GM12874 (cell line): ENCODE measurements at regions not wholly inside any gene's neighbourhood (a gene's known extent, or its start where the extent isn't known, plus 50 kb on each side); places are given as distances from the start of the nearest gene placed in this dataset.

ENCODE experiments used
- TF ChIP-seq, protein P1 (sequence below): IDR thresholded peaks from 2 replicates; pipeline ENCODE4 v1.5.1; 2011; ENCODE audit warnings: low read depth, mild to moderate bottlenecking, control low read depth, low read length, moderate library complexity; ENCODE audit not compliant: insufficient read depth

GRCh38 chr14:98647754-98648153 lies 624.2 kb downstream of the BCL11B start:
- TF ChIP-seq, protein P1, sequence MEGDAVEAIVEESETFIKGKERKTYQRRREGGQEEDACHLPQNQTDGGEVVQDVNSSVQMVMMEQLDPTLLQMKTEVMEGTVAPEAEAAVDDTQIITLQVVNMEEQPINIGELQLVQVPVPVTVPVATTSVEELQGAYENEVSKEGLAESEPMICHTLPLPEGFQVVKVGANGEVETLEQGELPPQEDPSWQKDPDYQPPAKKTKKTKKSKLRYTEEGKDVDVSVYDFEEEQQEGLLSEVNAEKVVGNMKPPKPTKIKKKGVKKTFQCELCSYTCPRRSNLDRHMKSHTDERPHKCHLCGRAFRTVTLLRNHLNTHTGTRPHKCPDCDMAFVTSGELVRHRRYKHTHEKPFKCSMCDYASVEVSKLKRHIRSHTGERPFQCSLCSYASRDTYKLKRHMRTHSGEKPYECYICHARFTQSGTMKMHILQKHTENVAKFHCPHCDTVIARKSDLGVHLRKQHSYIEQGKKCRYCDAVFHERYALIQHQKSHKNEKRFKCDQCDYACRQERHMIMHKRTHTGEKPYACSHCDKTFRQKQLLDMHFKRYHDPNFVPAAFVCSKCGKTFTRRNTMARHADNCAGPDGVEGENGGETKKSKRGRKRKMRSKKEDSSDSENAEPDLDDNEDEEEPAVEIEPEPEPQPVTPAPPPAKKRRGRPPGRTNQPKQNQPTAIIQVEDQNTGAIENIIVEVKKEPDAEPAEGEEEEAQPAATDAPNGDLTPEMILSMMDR = no peak

DNA sequence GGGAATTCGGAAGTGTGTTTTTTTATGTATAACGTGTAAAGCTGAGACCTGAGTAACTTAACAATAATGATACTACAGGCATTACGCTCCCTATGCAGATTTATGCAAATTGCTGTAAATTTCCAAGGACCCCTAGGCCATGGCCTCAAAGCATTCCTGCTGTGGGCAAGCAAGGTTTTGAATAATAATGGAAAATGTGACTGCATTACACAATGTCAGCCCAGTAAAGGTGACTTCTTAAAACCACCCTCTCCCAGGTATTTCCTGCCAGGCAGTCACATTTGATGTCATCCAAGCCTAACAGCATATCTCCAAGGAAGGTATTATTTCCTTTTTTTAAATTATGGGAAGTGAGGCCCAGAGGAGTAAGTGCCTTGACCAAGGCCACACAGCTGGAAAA lies 621.0 kb downstream of the BCL11B start:
- TF ChIP-seq, protein P1 = no peak

- TF ChIP-seq, protein P1 = no peak
Observed at GRCh38 chr14:98665007-98665406, 607.0 kb downstream of the BCL11B start.

DNA sequence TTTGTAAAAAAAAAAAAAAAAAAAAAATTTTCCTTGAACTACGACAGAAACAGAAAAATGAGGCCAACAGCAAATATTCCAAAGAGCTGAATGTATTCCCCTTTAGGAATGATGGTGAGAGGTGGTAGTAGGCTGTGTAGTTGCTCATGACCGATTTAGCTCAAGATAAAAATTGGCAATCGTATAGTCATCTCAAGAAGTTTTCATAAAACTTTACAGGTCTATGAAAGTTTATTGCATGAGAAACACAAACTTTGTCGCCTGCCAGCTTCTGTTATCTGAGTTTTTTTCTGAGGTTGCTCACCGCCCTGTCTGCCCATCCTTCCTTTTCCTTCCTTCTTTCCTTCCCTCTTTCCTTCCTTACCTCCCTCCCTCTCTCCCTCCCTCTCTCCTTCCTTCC lies 605.5 kb downstream of the BCL11B start:
- TF ChIP-seq, protein P1 = no peak

- TF ChIP-seq, protein P1 = no peak
Observed at GRCh38 chr14:98682033-98682432, 590.0 kb downstream of the BCL11B start.

DNA sequence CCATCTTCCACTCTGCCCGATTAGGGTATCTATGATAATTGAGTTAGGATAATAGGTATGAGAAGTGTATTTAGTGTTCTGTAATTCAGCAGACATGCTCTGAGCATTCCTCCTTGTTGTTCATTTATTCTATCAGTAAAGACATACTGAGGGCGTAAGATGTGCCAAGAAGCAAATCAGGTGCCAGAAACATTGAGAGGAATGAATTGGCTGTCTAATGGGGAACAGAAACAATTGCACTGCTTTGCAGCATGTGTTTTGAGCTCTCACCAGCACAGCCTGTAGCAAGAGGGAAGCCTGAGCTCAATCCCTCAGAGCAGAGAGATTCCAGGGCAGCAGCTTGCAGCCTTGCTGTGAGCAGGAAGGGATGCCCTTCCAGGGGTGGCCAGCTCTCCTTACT lies 589.3 kb downstream of the BCL11B start:
- TF ChIP-seq, protein P1 = no peak

DNA sequence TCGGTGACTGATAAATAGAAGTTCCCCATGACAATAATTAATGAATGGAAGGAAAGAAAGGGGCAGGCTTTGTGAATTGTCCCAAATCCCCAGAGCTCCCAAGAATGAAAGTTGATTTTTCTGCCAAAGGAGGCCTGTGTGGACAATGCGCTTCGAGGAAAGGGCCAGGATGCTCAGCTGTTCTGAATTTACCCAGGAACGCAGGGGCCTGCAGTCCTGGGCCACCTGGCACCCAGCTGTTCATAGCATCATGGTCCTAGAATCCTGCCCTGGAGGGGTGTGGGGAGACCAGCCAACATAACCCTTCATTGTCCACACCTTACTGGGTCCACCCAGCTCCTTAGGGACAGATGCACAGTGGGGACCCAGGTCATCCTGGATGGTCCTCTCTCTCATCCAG lies 587.5 kb downstream of the BCL11B start:
- TF ChIP-seq, protein P1 = no peak

- TF ChIP-seq, protein P1 = no peak
Observed at GRCh38 chr14:98685725-98686124, 586.3 kb downstream of the BCL11B start.
